HG03342 (cell line): ENCODE measurements at regions not wholly inside any gene's neighbourhood (a gene's known extent, or its start where the extent isn't known, plus 50 kb on each side); places are given as distances from the start of the nearest gene placed in this dataset.

ENCODE experiments used
- ATAC-seq: cut with Tn5 transposase; IDR thresholded peaks from one replicate; pipeline ENCODE4 v1.9.1; 2021; ENCODE audit warnings: mild to moderate bottlenecking, moderate library complexity; ENCODE audit not compliant: unreplicated experiment

DNA sequence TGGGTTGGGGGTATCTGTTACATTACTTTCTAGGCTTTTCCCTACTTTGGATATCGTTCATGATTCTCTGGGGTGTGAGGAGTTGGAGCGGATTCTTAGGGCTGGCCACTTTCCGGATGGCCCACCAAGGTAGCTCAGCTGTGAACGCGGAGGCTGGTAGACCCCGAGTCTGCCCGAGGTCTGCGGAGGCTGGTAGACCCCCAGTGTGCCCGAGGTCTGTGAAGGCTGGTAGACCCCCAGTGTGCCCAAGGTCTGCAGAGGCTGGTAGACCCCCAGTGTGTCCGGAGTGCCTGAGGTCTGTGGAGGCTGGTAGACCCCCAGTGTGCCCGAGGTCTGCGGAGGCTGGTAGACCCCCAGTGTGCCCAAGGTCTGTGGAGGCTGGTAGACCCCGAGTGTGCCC is 99.2 kb upstream of the ZNF469 start:
- no peak for ATAC-seq

DNA sequence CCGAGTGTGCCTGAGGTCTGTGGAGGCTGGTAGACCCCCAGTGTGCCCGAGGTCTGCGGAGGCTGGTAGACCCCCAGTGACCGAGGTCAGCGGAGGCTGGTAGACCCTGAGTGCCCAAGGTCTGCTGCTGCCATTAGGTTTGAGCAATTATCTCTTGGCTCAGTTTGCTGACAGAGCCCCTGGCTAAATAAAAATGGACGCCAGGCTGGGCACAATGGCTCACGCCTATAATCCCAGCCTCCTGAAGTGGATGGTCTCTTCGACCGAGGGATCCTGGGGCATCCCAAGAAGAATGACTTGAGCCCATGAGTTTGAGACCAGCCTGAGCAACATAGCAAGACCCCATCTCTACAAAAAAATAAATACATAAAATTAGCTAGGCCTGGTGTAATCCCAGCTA is 98.7 kb upstream of the ZNF469 start:
- no peak for ATAC-seq

DNA sequence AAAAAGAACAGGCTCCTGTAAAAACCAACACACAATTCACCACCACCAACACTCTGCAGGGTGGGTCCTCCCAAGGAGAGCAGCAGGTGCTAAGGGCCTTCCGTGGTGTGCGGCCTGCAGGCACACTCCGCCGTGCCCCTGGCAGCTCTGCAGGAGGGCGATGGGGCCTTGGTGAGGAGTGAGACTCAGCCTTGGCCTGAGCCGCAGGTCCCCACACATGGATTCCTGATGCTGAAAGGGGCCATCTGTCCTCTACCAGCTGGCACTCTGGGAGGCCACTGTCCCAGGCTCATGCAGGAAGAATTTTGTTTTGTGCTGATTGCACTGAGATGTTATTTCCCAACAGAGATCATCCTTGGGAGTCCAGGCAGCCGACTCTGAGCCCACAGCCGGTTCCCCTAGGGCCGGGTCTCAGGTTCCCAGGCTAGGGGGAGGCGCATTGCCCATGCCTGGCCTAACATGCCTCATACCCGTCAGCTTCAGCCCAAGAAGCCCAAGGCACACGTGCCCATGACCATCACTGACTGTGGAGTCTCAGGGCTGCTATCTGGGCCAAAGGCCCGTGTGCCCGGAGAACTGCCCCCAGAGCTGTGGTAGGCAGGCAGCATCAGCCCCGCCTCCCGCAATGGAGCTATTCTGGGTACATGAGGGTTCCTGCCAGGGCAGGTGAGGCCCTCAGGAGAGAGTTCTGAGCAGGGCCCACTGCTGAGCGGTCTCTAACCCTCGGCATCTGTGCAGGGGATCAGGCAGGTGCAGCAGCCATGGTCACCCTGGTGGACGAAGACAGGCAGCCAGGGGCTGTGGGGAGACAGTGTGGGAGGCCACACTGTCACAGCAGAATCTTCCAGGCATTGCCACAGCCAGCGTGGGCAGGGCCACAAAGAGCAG is 97.9 kb upstream of the ZNF469 start:
- no peak for ATAC-seq

DNA sequence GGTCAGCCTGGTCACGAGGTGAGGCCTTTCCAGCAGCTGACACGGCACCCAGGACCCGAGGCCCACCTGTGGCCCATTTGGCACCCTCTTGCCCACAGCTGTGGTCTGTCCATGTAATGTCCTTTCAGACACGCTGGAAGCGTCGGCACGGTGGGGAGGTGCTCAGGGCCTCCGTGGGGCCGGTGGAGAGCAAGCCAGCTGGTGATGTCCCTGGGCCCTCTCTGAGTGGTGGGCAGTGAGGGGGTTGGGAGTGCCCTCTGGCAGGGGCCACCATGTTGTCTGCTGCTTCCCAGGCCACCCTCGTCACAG is 97.3 kb upstream of the ZNF469 start:
- ATAC-seq: no peak

DNA sequence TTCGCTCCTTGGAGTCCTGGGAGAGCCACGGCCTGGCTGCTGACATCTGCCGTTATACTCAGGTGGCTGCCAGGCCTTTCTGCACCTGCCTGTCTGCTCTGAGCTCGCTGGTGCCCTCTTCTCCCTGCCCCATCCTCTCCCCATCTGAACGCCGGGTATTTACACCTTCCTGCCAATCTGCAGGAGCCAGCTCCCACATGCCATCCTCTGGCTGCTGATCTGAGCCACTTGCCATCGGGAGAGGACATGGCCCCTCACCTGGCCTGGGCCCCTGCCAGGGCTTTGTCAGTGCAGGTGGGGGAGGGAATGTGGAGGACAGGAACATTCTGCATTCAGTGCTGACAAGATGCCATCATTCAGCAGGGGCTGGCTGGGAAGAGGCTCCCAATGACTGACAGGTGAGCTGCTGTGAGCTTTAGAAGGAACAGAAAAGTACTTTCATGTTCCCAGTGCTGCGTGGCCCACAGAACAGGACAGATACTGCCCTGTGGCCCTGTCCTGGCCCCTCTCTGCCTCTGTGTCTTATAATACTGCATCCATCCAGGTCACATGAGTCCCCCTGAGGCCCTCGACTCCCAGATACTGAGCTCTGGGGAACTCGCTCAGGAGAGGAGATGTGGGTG is 96.3 kb upstream of the ZNF469 start:
- ATAC-seq: no peak

DNA sequence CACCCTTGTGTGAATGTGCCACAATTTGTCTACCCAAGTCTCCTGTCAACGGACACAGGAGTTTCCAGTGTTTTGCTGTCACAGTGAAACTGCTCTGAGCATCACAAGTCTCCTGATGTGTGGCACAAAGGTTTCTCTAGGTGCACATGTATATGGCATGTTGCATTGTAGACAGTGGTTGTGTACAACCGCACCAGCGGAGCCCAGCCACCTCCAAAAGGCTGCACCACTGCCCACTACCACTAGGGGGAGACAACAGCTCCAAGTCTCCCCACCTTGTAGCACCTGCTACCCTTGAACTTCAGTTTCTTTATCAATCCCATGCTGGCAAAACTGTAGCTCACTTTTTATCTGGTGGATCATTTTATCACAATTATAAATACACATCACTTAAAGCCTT is 95.5 kb upstream of the ZNF469 start:
- no peak for ATAC-seq

DNA sequence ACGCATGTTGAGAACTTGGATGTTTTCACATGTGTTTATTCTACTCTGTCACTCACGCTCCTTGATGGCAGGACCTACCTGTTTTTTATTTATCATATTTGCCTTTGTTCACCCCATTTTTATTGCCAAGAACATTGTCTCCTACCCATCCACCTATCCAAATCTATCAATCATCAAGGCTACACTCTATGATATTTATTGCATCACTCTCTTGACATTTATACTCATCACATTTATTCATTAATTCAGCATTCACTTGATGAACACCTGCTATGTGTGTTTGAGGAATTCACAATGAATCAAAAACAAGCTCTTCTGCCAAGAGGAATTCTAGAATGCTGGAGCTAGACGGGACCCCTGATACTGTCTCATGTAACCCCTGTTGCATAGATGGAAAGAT is 94.5 kb upstream of the ZNF469 start:
- ATAC-seq: no peak

DNA sequence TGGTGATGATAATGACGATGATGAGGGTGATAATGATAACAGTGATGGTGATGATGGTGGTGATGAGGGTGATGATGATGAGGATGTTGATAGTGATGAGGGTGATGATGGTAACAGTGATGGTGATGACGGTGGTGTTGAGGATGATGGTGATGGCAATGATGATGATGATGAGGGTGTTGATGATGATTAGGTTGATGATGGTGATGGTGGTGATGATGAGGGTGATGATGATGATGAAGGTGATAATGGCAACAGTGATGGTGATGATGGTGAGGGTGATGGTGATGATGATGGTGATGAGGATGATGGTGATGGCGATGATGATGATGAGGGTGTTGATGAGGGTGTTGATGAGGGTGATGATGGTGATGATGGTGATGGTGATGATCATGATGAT is 93.8 kb upstream of the ZNF469 start:
- no peak for ATAC-seq

DNA sequence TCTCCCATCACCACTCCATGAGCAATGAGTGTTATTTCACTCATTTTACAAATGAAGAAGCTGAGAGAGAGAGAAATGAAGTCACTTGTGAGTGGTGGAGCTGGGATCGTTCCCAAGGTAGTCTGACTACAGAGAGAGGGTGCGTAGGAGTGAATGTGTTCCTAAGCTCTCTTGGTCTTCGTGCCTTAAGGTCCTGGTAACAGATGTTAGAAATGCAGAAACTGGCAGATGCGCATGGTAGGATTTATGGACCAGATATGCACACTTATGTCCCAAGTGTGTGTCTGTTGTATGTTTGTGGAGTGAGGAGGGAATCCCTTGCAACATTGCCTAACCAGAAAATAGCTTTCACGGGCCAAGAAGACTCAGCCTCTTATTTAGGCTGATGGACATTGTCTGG is 93.2 kb upstream of the ZNF469 start:
- ATAC-seq: no peak

DNA sequence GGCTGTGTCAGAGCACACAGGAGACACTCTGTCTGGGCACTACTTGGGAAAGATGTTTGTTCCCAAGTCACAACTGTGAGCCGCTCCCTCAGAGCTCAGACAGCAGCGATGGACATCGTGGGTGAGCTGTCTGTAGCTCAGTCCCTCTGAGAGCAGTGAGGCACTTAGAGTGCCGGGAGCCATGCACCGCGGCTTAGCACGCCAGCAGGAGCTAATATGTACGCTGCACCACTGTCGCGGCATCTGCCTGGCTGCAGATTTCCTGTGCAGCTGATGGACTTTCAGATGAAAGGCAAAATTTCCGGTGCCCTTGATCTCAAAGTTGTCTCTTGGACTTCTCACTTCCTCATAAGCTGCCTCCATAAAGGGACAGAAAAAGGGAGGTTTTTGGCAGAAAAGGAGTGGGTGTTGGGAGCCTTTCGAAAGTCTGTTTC is 92.8 kb upstream of the ZNF469 start:
- no peak for ATAC-seq

DNA sequence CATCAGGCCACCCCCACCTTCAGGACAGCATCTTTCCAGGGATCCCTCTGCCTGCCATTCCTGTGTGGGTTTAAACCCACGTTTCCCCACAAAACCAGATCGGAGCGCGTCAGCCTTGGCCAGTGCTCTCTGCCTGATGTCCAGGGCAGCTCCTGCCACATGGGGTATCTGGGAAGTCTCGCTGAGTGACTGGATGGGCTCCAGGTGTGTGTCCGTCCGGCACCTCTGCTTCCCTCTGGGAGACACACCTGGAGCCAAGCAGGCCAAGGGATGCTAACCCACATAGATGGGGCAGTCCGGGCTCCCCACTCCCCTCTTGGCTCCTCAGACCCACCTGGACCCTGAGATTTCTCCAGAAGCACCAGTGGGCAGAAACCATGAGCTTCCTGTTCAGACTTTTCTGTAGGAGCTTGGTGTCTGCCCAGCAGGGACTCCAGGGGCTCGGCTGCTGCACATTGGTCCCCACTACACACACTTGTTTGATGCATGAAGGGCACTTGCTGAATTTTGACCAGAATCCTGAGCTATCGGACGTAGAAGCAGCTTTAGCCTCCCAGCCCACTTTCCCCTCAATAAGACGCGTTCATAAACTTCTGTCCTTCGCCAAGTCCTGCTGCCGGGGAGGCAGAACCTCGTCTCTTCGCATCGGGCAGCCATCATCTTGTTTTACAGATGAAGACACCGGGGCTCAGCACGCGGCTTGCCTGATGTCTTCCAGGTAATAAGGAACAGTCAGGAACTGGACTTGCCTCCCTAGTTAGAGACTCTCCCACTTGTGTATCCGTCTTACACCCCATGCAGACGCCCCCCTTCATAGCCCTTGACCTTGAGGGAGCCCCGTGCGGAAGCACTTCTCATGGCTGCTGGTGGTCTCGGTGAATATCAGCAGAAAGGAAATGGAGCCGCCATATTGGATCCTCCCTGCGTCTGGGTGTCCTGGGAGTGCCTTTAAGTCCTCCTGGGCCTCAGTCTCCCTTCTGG is 91.6 kb upstream of the ZNF469 start:
- ATAC-seq: no peak

DNA sequence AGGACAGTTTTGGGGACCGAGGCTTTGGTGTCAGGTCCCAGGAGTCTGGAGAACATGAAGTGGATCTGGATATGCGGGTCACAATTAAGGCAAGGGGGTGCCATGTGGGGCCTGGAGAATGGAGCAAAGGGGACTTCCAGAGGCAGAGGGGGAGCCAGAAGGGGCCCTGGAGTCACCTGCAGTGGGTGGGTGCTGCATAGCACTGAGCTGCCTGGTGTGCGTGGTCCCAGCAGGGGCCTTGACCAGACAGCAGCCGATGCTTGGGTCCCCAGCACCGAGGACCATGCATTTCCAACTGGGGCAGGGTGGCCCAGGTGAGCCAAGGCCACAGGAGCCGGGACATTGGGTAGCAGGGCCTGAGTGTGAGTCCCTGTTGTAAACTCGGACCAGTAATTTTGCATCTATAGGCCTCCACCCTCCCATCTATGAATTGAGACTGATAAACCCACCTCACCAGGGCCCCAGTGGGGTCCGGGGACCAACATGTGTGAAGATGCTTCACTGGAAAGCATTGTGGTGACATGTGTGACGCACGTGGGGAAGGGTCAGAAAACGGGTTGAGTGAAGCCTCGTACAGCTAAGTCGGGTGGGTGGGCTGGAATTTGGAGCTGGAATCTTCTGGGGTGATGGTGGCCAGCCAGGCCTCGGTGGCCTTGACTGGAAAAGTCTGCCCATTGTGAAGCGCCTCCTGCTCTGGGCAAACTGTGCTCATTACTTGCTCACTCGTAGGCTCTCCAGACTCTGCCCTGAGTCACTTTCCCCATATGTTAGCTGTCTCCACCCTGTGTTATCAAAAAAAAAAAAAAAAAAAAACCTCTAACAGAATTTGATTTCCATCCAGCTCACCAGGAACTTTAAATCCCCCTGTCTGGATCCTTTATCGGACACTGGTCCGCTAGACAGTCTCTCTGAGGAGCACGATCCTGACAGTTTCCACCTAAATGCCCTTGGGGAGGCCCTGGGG is 90.5 kb upstream of the ZNF469 start:
- no peak for ATAC-seq

DNA sequence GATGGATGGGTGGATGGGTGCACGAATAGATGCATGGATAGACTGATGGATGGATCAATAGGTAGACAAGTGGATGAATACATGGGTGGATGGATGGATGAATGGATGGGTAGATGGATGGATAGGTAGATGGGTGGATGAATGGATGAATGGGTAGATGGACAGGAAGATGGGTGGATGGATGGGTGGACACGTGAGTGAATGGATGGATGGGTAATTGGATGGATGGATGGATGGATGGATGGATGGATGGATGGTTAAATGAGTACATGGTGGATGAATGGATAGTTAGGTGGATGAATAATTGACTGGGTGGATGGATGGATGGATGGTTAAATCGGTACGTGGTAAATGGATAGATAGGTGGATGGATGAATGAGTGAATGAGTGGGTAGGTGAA is 89.7 kb upstream of the ZNF469 start:
- ATAC-seq: no peak

DNA sequence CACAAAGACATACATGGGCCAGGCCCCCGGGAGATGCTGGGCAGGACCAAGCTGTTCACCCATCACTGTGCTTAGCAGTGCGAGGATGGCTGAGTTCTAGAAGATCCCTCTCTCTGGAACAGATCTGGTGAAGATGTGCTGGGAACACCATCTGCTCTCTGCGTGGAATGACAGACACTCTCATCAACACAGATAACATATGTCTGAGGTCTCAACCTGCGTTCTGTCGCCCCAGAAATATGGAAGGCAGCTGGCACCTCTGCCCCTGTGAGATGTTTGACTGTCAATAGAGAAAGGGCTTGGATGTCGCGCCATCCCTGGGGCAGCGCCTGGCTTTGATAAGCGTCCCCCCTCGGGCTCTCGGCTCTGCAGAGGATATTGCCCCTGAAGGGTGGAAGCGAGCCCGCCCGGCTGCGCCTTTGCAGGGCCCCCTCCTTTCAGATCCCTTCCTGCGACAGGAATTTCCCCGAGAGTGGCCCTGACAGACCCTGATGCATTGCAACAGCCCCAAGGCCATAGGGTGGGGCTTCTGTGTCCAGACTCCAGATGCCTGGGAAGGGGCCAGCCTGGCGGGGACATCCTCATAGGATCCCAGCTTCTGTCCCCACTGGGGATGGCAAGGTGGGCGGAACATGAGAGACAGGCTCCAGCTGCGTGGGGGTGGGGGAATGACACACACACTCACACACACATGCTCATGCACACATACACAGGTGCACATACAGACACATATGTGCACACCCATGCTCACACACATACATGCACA is 86.9 kb upstream of the ZNF469 start:
- no peak for ATAC-seq

DNA sequence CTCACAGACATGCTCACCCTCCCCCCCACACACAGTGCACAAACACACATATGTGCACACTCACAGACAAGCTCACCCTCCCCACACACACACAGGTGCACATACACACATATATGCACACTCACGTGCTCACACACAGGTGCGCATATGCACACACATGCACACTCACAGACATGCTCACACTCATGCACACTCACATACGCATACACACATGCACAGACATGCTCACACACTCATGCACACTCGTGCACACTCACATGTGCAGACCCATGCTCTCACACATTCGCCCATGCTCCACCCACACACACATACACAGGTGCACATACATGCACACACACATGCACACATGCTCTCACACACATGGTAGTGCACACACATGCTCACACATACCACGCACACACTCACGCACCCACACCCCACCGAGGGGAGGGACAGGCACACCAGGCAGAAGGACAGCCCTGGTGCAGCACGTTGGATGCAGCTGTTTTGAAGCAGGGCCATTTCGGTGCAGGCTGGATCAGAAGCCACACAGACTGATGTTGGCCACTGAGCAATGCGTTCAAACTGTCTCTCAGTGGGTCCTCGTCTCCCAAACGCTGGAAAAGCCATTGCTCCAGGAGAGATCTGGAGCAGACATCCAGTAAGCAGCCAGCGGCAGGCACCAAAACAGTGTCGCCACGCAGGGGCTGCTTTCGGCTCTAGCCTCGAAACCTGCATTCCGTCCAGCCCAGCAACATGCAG is 86.2 kb upstream of the ZNF469 start:
- ATAC-seq: no peak

DNA sequence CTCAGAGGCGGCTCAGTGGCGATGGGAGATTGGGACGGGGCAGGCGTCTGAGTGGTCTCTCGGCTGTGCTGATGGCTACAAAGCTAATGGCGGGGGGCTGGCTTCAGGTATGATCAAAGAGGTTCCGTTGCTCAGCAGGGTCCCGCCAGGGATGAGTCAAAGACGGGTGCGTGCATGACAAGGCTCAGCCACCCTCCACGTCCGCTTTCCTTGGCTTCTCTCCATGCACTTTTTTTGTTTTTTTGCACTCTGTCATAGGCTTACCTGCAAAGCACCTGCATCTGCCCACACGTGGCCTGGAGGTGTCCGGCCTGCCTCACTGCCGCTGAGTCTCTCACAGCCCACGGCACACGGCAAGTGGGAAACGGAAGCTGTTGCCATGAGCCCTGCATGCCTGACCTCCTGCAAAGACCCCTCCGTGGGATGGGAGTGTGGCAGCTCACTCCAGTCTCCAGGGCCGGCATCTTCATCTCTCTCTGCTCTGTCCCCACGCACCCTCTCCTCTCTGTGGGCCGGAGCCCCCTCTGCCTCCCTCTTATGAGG is 85.5 kb upstream of the ZNF469 start:
- ATAC-seq: no peak

DNA sequence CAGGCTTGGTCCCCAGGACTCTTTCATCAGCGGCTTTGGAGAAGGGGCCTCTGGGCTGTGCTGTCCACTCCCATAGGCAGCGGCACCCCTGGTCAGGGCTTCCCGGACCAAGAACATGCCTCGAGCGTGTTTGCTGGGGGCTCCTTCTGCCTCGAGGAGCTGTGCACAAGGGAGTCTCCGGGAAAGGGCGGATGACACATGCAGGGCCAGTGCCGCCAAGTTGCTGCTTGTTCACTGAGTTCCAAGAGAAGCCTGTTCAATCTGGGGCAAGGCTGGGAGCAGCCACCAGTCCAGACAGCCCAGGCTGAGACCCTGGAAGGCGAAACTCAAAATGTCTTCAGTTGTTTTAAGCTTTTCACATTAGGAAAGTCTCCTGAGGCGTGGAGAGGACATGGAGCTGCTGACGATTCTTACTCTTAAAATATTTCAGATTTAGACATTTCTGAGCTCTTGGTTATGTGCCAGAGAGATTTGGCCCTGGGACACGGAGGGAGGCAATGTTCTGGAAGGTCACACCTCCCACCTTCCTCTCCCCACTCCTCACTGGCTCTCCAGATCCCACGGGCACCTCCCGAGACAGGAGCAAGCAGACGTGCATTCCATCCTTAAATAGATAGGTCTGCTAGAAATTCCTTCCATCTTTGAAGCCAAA is 84.5 kb upstream of the ZNF469 start:
- ATAC-seq: no peak
